GM19025 (cell line): ENCODE measurements at regions not wholly inside any gene's neighbourhood (a gene's known extent, or its start where the extent isn't known, plus 50 kb on each side); places are given as distances from the start of the nearest gene placed in this dataset.
"Not testable (repeated sequence)": the region's sequence is repeated elsewhere in the genome, so short reads cannot be mapped to it uniquely, and the experiment has no call there.

ENCODE experiments used
- ATAC-seq: cut with Tn5 transposase; IDR thresholded peaks from one replicate; pipeline ENCODE4 v1.9.1; 2021; ENCODE audit warnings: mild to moderate bottlenecking, low read depth, moderate library complexity; ENCODE audit not compliant: unreplicated experiment

- ATAC-seq = no peak
Observed at GRCh38 chr13:24563087-24563486, 50.5 kb upstream of the PARP4 start.

GRCh38 chr13:24563971-24564370, 51.4 kb upstream of the PARP4 start:
- not testable (repeated sequence) for ATAC-seq

GRCh38 chr13:24564881-24565280, 52.3 kb upstream of the PARP4 start:
- no peak for ATAC-seq

GRCh38 chr13:24567593-24567992, 55.0 kb upstream of the PARP4 start:
- not testable (repeated sequence) for ATAC-seq

GRCh38 chr13:24574847-24575246, 62.3 kb upstream of the PARP4 start:
- ATAC-seq = no peak

GRCh38 chr13:24580315-24580714, 67.7 kb upstream of the PARP4 start:
- not testable (repeated sequence) for ATAC-seq

GRCh38 chr13:24581578-24581977, 69.0 kb upstream of the PARP4 start:
- not testable (repeated sequence) for ATAC-seq

- not testable (repeated sequence) for ATAC-seq
Observed at GRCh38 chr13:24591697-24592096, 79.1 kb upstream of the PARP4 start.

GRCh38 chr13:24597906-24598670, 82.1 kb upstream of the ATP12A start:
- not testable (repeated sequence) for ATAC-seq

GRCh38 chr13:24599019-24599791, 81.0 kb upstream of the ATP12A start:
- ATAC-seq = not testable (repeated sequence)

- ATAC-seq = peak; percentile 66
Observed at GRCh38 chr13:24605923-24606372, 74.3 kb upstream of the ATP12A start.

- ATAC-seq = no peak
Observed at GRCh38 chr13:24606486-24607170, 73.6 kb upstream of the ATP12A start.

- peak; percentile 70 for ATAC-seq
Observed at GRCh38 chr13:24610956-24611355, 69.3 kb upstream of the ATP12A start.

GRCh38 chr13:24612726-24613125, 67.5 kb upstream of the ATP12A start:
- no peak for ATAC-seq

- no peak for ATAC-seq
Observed at GRCh38 chr13:24613128-24613527, 67.1 kb upstream of the ATP12A start.

- no peak for ATAC-seq
Observed at GRCh38 chr13:24613755-24614154, 66.5 kb upstream of the ATP12A start.

GRCh38 chr13:24614306-24615080, 65.7 kb upstream of the ATP12A start:
- no peak for ATAC-seq

GRCh38 chr13:24615114-24615513, 65.1 kb upstream of the ATP12A start:
- no peak for ATAC-seq

GRCh38 chr13:24615911-24616472, 64.2 kb upstream of the ATP12A start:
- ATAC-seq = no peak

- no peak for ATAC-seq
Observed at GRCh38 chr13:24616514-24616913, 63.7 kb upstream of the ATP12A start.
